Ovary (tissue), 3 donors: ENCODE measurements at regions not wholly inside any gene's neighbourhood (a gene's known extent, or its start where the extent isn't known, plus 50 kb on each side); places are given as distances from the start of the nearest gene placed in this dataset.

Experiments used
- EP300 ChIP-seq: sonication (generic); formaldehyde crosslinking; IDR thresholded peaks from one replicate; pipeline ENCODE4 v1.6.1; 2017; ENCODE audit warnings: antibody characterized with exemption
- POLR2A ChIP-seq: fragments of 450-650 bp; IDR thresholded peaks from one replicate; pipeline ENCODE4 v1.6.1; 2017; ENCODE audit warnings: antibody characterized with exemption, mild to moderate bottlenecking, moderate library complexity
- TF ChIP-seq, protein P1 (sequence below), 3 donors: fragments of 450-650 bp in 2 of 3; fragments of 200-600 bp in 1 of 3; IDR thresholded peaks; one replicate each; pipeline versions ENCODE4 v1.5.1 to v1.8.0; 2016 to 2022; ENCODE audit warnings: antibody characterized with exemption in 3 of 3, mild to moderate bottlenecking in 1 of 3
- donor health status: DM: no; HTN: no; CAD: no.

DNA sequence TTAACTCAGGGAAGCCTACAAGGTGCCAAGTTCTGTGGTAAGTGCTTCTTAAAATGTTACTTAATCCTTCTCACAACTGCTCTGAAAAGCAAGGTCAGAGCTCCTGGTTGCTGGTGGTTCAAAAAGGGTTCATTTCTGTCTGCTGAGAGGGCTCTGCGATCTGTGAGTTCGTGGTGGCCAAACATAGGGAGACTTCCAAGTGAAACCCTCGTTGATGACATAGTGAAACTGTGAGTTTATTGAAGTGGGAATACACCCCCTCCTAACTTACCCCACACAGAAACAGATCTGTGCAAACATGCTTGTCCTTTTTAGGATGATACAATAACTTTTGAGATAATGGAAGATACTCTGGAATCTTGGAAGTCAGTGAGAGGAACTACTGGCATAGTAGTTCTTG is 164.8 kb upstream of the PGRMC2 start:
- TF ChIP-seq, protein P1, sequence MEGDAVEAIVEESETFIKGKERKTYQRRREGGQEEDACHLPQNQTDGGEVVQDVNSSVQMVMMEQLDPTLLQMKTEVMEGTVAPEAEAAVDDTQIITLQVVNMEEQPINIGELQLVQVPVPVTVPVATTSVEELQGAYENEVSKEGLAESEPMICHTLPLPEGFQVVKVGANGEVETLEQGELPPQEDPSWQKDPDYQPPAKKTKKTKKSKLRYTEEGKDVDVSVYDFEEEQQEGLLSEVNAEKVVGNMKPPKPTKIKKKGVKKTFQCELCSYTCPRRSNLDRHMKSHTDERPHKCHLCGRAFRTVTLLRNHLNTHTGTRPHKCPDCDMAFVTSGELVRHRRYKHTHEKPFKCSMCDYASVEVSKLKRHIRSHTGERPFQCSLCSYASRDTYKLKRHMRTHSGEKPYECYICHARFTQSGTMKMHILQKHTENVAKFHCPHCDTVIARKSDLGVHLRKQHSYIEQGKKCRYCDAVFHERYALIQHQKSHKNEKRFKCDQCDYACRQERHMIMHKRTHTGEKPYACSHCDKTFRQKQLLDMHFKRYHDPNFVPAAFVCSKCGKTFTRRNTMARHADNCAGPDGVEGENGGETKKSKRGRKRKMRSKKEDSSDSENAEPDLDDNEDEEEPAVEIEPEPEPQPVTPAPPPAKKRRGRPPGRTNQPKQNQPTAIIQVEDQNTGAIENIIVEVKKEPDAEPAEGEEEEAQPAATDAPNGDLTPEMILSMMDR (IDR thresholded peaks at IDR 0.05): no peak
- no peak for TF ChIP-seq EP300
- no peak for TF ChIP-seq POLR2A
